ENCODE measurements at regions not wholly inside any gene's neighbourhood (a gene's known extent, or its start where the extent isn't known, plus 50 kb on each side); places are given as distances from the start of the nearest gene placed in this dataset.
"Not testable (repeated sequence)": the region's sequence is repeated elsewhere in the genome, so short reads cannot be mapped to it uniquely, and the experiment has no call there.

- not testable (repeated sequence) for DNase-seq
These were observed 426.2 kb upstream of the SPATA31A3 start for GRCh38 chr9:67418496-67419079.

- not testable (repeated sequence) for DNase-seq
These were observed 425.1 kb upstream of the SPATA31A3 start for GRCh38 chr9:67417341-67417983.

GRCh38 chr9:67416639-67417038 lies 424.3 kb upstream of the SPATA31A3 start:
- not testable (repeated sequence) for DNase-seq

GRCh38 chr9:67410606-67411220 lies 418.4 kb upstream of the SPATA31A3 start:
- not testable (repeated sequence) for DNase-seq

GRCh38 chr9:67403739-67404138 lies 411.4 kb upstream of the SPATA31A3 start:
- DNase-seq = not testable (repeated sequence)

GRCh38 chr9:67397731-67398130 lies 405.4 kb upstream of the SPATA31A3 start:
- not testable (repeated sequence) for DNase-seq

GRCh38 chr9:67394782-67395181 lies 402.4 kb upstream of the SPATA31A3 start:
- not testable (repeated sequence) for DNase-seq

GRCh38 chr9:67394038-67394437 lies 401.7 kb upstream of the SPATA31A3 start:
- not testable (repeated sequence) for DNase-seq

GRCh38 chr9:67369664-67370063 lies 377.3 kb upstream of the SPATA31A3 start:
- not testable (repeated sequence) for DNase-seq

- DNase-seq = not testable (repeated sequence)
These were observed 370.0 kb upstream of the SPATA31A3 start for GRCh38 chr9:67362325-67362724.

- DNase-seq = not testable (repeated sequence)
These were observed 361.6 kb upstream of the SPATA31A3 start for GRCh38 chr9:67353961-67354360.

- DNase-seq = not testable (repeated sequence)
These were observed 357.0 kb upstream of the SPATA31A3 start for GRCh38 chr9:67349424-67349759.

- not testable (repeated sequence) for DNase-seq
These were observed 356.4 kb upstream of the SPATA31A3 start for GRCh38 chr9:67348562-67349423.

GRCh38 chr9:67348094-67348493 lies 355.7 kb upstream of the SPATA31A3 start:
- DNase-seq = not testable (repeated sequence)

GRCh38 chr9:67339216-67339615 lies 346.9 kb upstream of the SPATA31A3 start:
- not testable (repeated sequence) for DNase-seq

GRCh38 chr9:67338201-67338600 lies 345.9 kb upstream of the SPATA31A3 start:
- not testable (repeated sequence) for DNase-seq

GRCh38 chr9:67334727-67335572 lies 342.6 kb upstream of the SPATA31A3 start:
- DNase-seq = not testable (repeated sequence)

- DNase-seq = not testable (repeated sequence)
These were observed 339.3 kb upstream of the SPATA31A3 start for GRCh38 chr9:67331634-67332033.

- not testable (repeated sequence) for DNase-seq
These were observed 321.1 kb upstream of the SPATA31A3 start for GRCh38 chr9:67313409-67313808.

GRCh38 chr9:67312504-67312903 lies 320.2 kb upstream of the SPATA31A3 start:
- not testable (repeated sequence) for DNase-seq

GRCh38 chr9:67307109-67307508 lies 314.8 kb upstream of the SPATA31A3 start:
- not testable (repeated sequence) for DNase-seq

- DNase-seq = not testable (repeated sequence)
These were observed 296.4 kb upstream of the SPATA31A3 start for GRCh38 chr9:67288797-67289196.

Data from fibroblast of skin of right biceps (primary cell).